LNCAP (cell line): ENCODE measurements at regions not wholly inside any gene's neighbourhood (a gene's known extent, or its start where the extent isn't known, plus 50 kb on each side); places are given as distances from the start of the nearest gene placed in this dataset.

Experiments
- CTCF ChIP-seq: fragments of 450-650 bp; IDR thresholded peaks from 2 replicates; pipeline ENCODE4 v1.5.1; 2017; ENCODE audit warnings: mild to moderate bottlenecking

DNA sequence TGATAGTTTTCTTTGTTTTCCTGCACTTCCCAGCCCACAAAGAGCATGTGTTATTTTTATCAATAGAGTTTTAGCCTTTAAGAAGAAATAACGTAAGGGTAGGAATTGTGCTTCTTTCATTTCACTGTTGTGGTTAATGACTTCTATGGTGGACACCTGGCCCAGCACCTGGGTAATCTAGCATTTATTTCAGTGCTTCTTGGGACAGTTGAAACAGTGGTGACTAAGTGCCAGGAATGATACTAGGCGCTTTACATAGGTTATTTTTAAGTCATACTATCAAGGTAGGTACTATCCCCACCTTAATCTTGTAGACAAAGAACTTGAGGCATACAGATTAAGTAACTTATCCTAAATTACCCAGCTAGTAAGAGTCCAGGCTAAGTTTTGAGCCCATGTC, 243.8 kb downstream of the SOX2 start:
- TF ChIP-seq CTCF = no peak

DNA sequence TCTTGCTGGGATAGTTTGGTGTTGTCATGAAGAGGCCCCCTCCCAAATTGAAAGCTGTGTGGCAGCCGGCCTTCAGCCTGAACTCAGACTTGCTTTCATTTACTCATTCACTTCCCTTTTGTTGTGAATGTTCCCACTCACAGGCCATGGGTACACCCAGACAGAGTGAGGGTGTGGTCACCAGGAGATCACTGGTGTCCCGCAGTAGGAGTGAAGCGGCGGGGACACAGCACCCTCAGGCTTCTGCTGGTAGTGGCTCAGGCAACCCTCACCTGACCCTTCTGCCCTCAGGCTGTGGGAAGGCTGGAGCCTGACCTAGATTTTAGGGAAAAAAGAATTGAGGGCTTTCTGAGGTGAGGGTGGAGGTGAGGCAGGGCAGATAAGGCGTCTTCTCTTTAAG, 244.4 kb downstream of the SOX2 start:
- TF ChIP-seq CTCF = no peak

GRCh38 chr3:181966393-181966792, 254.7 kb downstream of the SOX2 start:
- no peak for TF ChIP-seq CTCF

- no peak for TF ChIP-seq CTCF
These were observed 258.2 kb downstream of the SOX2 start for GRCh38 chr3:181969925-181970324.

- TF ChIP-seq CTCF = no peak
These were observed 259.7 kb downstream of the SOX2 start for GRCh38 chr3:181971424-181971823.

DNA sequence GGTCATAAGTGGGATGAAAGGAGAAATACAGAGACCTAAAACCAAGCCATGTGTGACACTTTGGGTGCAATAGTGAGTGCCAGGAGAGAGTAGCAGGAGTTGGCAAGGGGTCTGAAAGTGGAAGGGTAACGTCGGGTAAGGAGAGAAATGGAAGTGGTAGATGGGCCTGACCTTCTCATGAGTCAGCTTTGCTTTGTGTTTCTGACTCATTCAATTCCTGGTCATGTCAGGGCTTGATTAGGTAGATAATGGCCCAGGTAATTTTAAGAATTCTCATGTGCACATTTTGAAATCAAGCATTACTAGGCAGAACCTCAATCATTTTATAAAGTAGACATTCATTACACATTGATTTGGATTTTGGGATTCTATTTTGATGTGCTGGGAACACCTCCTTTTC, 262.5 kb downstream of the SOX2 start:
- no peak for TF ChIP-seq CTCF

GRCh38 chr3:181976526-181976925, 264.8 kb downstream of the SOX2 start:
- no peak for TF ChIP-seq CTCF

- TF ChIP-seq CTCF = no peak
These were observed 273.7 kb downstream of the SOX2 start for GRCh38 chr3:181985386-181985785.
